H1 (cell line): ENCODE measurements at regions not wholly inside any gene's neighbourhood (a gene's known extent, or its start where the extent isn't known, plus 50 kb on each side); places are given as distances from the start of the nearest gene placed in this dataset.

Experiments
- CTCF ChIP-seq, 3 experiments: IDR thresholded peaks; 1 replicate in 2 of 3; 2 replicates in 1 of 3; pipeline versions ENCODE4 v1.5.1 to v1.6.1; 2011; ENCODE audit warnings: low read length in 3 of 3, mild to moderate bottlenecking in 3 of 3, inconsistent platforms in 2 of 3, low read depth in 1 of 3, moderate library complexity in 1 of 3; ENCODE audit not compliant: insufficient read depth in 1 of 3; ENCODE audit errors: control extremely low read depth in 1 of 3

GRCh38 chr9:16320338-16320902 lies 550.0 kb downstream of the BNC2 start (continued):
- no peak for TF ChIP-seq CTCF (IDR thresholded peaks at IDR 0.05; ENCODE audit: control extremely low read depth in 1 of 3, insufficient read depth in 1 of 3, low read depth in 1 of 3, low read length in 3 of 3)
